GM21367 (cell line): ENCODE measurements at regions not wholly inside any gene's neighbourhood (a gene's known extent, or its start where the extent isn't known, plus 50 kb on each side); places are given as distances from the start of the nearest gene placed in this dataset.

ENCODE experiments used
- ATAC-seq: cut with Tn5 transposase; IDR thresholded peaks from one replicate; pipeline ENCODE4 v1.9.1; 2021; ENCODE audit not compliant: unreplicated experiment

- no peak for ATAC-seq
Observed at GRCh38 chr18:39693359-39693758, 2127.8 kb upstream of the CELF4 start.

GRCh38 chr18:39692367-39693015 is 2126.9 kb upstream of the CELF4 start:
- no peak for ATAC-seq

- ATAC-seq: no peak
Observed at GRCh38 chr18:39685303-39685902, 2119.8 kb upstream of the CELF4 start.

- ATAC-seq: no peak
Observed at GRCh38 chr18:39681061-39681460, 2115.5 kb upstream of the CELF4 start.

- no peak for ATAC-seq
Observed at GRCh38 chr18:39675906-39676305, 2110.3 kb upstream of the CELF4 start.

- ATAC-seq: no peak
Observed at GRCh38 chr18:39675368-39675767, 2109.8 kb upstream of the CELF4 start.

GRCh38 chr18:39672171-39672570 is 2106.6 kb upstream of the CELF4 start:
- ATAC-seq: no peak

- no peak for ATAC-seq
Observed at GRCh38 chr18:39667905-39668304, 2102.3 kb upstream of the CELF4 start.

- ATAC-seq: no peak
Observed at GRCh38 chr18:39666541-39666940, 2100.9 kb upstream of the CELF4 start.

- ATAC-seq: no peak
Observed at GRCh38 chr18:39661856-39662366, 2096.3 kb upstream of the CELF4 start.

- ATAC-seq: no peak
Observed at GRCh38 chr18:39660141-39660540, 2094.5 kb upstream of the CELF4 start.

GRCh38 chr18:39655341-39655740 is 2089.7 kb upstream of the CELF4 start:
- no peak for ATAC-seq

- ATAC-seq: no peak
Observed at GRCh38 chr18:39653221-39653620, 2087.6 kb upstream of the CELF4 start.

GRCh38 chr18:39648616-39649015 is 2083.0 kb upstream of the CELF4 start:
- no peak for ATAC-seq

- no peak for ATAC-seq
Observed at GRCh38 chr18:39647627-39648534, 2082.3 kb upstream of the CELF4 start.

- no peak for ATAC-seq
Observed at GRCh38 chr18:39638224-39638623, 2072.6 kb upstream of the CELF4 start.

- no peak for ATAC-seq
Observed at GRCh38 chr18:39636931-39637330, 2071.3 kb upstream of the CELF4 start.

- ATAC-seq: no peak
Observed at GRCh38 chr18:39635966-39636365, 2070.4 kb upstream of the CELF4 start.

- ATAC-seq: no peak
Observed at GRCh38 chr18:39635192-39635591, 2069.6 kb upstream of the CELF4 start.

GRCh38 chr18:39627936-39628335 is 2062.3 kb upstream of the CELF4 start:
- no peak for ATAC-seq

GRCh38 chr18:39624961-39625360 is 2059.4 kb upstream of the CELF4 start:
- no peak for ATAC-seq

- no peak for ATAC-seq
Observed at GRCh38 chr18:39622431-39622830, 2056.8 kb upstream of the CELF4 start.
